HT1080 (cell line): ENCODE measurements at regions not wholly inside any gene's neighbourhood (a gene's known extent, or its start where the extent isn't known, plus 50 kb on each side); places are given as distances from the start of the nearest gene placed in this dataset.
"Not testable (repeated sequence)": the region's sequence is repeated elsewhere in the genome, so short reads cannot be mapped to it uniquely, and the experiment has no call there.

Experiments used
- DNase-seq: peaks from one replicate; pipeline ENCODE4 v3.0.0-alpha.2; 2015; ENCODE audit warnings: low read depth

DNA sequence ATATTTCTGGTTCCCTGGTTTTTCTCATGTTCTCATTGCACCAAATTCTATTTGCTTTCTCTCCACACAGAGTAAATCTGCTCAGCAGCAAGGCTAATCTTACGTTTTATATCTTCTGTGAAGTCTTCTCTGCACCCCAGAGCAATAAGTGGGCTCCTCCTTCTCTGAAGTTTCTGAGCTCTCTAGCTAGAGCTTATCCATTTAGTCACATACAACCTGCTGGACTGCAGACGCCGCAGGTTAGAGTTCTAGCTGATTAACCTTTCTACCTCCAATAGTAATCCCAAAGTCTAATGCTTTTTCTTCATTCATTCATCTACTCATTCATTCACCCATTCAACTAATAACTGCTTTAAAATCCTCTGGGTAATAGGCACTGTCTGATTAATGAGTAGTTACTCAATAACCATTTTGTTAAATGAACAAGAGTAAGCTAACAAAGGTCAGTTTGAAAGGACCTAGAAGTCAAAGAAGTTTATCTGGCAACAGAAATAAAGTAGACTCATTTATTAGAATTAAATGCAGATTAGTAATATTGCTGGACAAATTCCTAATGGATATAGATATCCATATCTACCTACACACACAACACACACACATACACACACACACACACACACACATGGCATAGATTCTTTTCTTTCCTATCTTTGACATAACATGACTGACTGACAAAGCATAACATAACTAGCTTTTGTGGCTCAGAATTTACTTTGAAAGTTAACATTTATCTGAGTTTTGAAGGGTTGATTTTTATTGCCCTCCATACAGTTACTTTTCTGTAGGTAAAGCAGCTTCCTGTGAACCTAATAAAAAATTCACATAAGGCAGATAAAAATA is 984.6 kb upstream of the SEMA6A start:
- DNase-seq, result no peak

DNA sequence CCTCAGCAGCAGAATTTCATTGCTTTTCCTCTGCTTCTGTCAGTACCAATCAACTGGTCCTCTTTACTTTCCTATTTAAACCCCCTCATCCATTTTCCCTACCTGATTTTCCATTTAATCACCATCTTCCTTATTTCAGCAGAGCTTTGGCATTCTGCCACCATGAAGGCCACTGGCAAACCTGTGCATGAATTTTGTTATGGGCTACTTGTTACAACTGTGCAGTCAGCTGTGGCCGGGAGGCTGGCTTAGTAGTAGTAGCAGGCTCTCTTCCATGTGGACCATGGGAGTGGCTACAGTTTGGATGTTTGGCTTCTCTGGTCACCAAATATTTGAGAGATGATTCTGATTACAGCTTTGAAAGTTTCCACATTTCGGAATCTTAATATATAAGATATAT is 976.6 kb upstream of the SEMA6A start:
- DNase-seq, result no peak

DNA sequence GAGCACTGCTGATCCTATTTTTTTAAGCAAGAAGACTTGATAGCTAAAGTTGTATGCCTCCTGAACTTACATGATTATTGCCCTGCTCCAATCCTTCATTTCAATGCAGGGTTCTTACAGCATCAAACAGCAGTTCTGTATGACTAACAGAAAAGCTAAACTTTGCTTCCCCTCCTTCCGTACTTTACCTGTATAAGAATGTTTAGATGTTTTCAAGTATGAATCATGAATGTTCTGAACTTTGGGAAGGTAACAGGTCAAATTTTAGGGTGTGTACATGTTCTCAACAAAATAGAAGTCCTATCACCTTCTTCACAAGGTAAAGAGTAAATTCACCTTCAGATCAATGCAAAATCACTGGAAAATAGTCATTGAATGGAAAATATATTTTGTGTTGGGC is 972.6 kb upstream of the SEMA6A start:
- no peak for DNase-seq

DNA sequence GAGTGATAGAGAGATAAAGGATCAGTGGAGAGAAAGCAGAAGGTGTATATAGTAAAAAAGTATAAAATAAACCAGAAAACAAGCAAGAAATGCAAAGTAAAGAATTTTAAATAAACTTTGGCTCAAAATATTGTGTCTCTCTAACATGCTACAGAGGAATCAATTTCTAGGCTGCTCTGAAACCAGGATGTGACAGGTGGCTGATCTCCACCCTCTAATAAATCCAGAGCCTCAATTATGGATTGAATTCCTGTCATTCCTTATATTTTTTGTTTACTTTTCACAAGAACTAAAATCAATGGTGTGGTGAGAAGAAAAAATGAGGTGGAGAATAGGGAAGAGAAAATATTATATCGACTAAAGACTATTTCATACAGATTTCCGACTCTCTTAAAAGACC is 965.1 kb upstream of the SEMA6A start:
- no peak for DNase-seq

DNA sequence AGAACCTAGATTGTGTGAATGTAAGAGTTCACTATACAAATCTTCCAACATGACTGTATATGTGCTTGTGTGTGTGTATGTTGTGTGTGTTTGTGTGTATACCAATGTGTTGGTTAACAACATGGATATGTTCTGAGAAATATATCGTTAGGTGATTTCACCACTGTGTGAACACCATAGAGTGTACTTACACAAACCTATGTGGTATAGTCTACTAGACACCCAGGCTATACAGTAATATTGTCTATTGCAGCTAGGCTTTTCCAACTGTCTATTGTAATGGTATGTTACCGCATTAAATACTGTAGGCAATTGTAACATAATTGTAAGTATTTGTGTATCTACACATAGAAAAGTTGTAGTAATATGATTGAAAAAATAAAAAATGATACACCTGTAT is 959.2 kb upstream of the SEMA6A start:
- DNase-seq, result no peak

DNA sequence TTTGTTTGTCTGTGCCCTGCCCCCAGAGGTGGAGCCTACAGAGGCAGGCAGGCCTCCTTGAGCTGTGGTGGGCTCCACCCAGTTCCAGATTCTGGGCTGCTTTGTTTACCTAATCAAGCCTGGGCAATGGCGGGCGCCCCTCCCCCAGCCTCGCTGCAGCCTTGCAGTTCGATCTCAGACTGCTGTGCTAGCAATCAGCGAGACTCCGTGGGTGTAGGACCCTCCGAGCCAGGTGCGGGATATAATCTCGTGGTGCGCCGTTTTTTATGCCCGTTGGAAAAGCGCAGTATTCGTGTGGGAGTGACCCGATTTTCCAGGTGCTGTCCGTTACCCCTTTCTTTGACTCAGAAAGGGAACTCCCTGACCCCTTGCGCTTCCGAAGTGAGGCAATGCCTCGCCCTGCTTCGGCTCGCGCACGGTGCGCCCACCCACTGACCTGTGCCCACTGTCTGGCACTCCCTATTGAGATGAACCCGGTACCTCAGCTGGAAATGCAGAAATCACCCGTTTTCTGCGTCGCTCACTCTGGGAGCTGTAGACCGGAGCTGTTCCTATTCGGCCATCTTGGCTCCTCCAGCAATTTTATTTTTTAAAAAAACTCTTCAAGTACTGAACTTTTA is 958.5 kb upstream of the SEMA6A start:
- not testable (repeated sequence) for DNase-seq

DNA sequence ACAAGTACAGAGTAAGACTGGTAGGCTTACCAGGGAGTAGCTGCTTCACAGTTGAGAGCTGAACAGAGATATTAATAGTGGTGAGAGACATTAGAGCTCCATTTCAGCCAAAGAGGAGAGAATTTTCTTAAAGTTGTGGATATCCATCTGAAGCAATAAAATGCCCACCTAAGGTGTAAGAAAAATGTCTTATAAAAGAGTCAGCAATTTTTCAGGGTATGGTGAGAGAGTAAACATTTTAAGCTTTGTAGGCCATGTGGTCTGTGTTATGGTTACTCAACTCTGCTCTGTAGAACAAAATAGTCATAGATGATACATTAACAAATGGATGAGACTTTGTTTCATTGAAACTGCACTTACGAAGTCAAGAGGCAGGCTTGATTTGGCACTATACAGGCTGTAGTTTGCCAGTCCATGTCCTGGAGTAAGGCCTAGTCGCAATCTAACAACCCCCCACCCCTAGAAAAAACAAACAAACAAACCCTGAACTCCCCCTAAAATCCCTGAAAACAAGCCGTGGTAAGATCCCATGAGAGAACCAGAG is 945.4 kb upstream of the SEMA6A start:
- no peak for DNase-seq

DNA sequence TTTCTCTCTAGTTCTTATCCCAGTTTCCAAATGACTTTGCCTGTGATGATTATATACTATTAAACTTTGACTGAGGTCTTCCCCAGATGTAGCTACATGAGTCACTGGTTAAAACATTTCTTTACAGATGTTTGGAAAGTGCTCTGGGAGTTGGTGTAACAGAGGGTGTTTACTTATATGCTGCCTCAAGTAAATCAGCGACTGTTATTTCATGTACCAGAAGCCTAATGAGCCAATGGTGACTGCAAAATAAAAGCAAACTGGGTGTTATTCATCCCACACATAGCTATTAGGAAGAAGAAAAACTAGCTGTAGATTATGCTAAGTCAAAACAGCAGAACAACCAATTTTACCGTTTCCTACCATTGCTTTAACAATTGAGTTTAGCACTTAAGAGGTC is 929.7 kb upstream of the SEMA6A start:
- DNase-seq, result no peak

DNA sequence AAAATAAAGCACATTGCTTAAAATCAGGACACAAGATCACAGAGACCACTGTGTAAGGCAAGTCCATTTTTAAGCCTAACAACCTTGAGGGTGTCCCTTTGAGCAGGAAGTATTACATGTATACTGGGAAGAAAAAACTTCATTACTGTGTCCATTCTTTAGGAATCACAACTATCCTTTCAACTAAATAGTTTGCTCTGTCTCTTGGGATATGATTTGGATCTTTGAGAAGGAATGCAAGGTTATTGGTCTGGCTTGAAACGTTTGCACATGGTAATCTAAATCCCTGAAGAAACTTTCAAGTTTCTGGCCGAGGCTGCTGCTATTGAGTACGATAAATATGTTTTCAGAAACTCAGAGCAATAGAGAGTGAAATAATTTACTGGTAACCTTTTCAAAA is 923.0 kb upstream of the SEMA6A start:
- no peak for DNase-seq

DNA sequence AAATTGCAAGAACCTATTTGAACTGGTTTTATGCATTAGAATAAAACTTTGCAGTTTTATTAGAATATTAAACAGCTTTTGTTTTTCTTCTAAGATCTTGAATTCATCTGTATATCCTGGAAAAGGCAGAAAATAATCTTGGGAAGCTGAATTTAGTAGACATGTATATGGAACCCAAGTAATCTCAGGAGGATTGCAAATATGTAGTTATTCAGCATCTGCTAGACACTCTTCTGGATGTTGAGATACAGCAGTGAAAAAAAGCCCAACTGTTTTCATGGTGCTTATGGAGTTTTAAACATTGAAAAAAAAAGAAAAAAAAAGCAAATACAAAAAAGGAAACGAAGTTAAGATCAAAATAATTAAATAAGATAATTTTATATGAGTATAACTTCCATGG is 922.2 kb upstream of the SEMA6A start:
- no peak for DNase-seq

DNA sequence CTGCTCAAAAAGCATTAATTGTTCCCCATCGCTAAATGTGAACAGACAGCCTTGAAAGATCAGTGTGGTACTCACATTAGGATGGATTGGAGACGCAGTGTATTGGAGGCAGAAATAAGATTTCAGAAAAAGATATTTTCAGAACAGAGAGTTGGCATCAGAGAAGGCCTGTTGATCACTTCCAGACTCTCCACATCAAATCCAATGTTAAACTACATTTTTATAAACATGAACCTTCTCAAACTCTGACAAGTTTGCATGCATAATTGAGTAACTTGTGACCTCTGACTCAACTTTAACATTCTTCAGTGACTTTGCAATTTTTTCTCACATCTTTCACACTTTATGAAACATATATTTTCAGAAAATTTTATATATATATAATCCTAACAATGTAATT is 919.6 kb upstream of the SEMA6A start:
- no peak for DNase-seq

DNA sequence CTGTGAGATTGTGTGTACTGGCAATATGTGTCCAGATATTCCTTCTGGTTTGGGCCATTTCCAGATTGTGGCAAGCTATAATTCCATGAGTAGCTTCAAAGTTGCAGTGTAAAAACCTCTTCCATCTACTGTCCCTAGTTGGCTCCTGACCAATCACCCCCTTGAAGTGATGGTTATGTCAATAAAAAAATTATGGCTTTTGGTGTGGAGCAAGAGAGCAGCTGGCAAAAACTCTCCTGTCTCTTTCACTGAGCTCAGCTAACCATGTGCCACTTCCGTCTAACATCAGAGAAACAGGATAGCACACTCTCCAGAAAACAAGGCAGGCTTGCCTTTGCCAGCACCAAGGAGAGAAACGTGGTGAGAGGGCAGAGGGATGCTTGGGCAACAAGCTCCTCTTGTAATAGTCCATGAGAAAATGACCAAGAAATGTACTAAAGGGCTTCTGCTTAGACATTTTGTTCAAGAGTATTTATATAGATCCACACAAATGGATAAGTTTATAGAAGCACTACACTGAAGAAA is 914.4 kb upstream of the SEMA6A start:
- no peak for DNase-seq

DNA sequence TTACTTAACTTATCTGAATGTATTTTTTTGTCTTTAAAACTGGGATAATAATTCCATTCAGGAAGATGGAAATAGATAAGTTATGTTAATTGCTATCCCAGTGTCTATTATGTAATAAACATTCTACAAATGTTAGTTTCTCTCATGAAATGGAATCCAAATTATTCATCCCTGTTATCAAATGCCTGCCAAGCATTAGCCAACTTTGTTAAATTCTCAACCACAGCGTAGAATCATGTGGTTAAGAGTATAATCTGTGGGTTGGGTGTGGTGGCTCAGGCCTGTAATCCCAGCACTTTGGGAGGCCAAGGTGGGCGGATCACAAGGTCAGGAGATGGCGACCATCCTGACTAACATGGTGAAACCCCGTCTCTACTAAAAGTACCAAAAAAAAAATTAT is 912.9 kb upstream of the SEMA6A start:
- DNase-seq, result no peak

DNA sequence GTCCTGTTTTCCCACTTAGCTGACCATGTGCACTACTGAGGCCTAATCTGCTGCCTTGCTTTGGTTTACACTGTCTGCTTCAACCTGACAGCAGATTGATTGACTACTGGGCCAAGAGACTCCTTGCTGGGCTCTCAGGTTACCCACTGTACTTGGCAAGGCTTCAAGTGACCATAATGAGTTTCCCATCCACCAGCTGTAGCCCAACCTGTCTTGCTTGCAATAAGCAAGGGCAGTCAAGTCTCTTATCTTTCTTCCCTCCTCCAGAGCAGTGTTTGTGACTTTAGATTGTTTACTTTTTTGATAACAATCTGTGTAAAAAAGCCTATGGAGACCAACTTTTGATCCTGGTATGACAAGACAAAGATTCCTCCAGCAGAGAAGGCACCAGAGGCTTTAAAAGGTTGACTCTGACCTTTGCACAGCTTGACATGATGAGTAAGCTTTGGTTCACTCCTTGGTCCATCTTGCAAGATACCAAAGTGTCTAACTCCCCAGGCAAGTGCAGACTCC is 912.3 kb upstream of the SEMA6A start:
- no peak for DNase-seq

DNA sequence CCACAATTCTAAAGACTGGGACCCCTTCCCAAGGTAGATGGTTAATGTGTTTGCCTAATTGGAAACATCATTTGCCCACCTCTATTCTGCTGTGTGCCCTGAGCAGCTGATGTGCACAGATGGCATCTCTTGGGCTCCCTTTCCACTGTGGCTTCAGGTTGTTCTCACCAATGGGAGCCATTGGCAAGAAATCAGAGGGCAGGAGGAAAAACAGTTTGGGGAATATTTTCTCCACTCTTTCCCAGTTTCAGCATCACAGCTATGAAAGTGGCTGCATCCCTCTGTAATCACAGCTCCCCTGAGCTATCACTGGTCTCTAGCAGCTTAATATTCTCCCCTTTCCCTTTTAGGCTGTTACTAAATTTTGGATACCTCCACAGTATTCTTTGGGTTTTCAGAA is 911.6 kb upstream of the SEMA6A start:
- no peak for DNase-seq

DNA sequence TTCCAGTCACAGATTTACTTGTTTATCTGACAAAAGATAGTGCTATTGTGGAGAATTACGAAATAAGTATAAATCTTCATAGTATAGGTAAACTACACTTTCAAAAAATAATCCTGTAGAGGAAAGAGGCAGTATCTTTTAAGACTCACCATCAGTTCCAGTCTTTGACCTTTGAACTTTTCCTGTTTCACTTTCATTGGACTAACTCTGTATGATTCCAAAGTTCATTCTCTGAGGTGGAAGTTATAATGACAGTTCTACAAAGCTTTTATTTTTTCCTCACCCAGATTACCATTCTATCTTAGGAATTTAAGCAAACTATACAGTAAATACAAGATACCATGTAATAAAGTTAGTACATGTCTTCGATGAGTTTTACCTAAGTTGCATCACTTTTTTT is 901.3 kb upstream of the SEMA6A start:
- DNase-seq, result no peak

DNA sequence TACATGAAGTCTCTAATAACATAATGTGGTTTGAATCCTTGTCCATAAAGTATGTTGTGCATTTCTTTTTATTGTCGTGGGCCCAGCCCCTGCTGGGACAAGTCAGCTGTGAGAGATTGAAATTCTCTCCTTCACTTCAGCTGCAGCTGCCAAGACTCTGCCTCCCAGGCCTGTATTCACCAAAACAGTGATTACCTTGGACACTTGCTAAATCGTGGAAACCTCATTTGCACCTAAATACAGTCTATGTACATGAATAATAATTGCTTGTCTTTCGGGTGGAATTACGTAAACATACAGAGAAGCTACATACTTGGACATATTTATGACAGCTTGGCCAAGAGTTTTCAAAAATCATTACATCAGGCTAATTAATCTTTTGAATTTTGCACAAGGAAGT is 898.5 kb upstream of the SEMA6A start:
- DNase-seq, result no peak

DNA sequence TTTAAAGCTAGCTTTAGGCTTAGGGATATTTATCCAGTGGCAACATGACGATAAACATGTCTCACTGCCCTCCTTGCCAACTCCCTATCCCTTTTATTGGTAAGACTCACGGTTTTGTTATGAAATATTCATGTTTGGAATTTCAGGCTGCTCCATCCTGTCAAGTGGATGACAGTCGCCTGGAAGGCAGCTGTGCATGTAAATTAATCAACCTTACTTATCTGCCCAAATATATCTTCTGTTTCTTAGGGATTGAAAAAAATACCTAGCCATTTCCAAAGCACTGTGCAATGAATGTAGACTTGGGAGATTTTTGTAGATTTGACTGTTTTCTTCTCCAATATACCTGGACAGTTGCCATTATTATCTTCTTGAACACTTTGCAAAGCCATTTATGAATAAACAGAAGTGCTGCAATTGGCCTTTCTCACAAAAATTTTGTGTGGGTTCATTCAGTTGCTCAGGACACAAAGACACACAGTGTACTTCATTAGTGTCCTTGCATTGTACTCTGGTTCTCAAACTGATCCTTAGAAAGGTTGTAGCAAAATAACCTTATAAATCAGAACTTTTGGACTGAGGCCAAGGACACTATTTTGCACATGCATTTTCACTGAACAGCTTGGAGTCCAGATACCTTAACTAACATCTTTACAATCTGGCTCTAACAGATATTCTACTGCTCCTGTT is 889.4 kb upstream of the SEMA6A start:
- DNase-seq, result no peak

DNA sequence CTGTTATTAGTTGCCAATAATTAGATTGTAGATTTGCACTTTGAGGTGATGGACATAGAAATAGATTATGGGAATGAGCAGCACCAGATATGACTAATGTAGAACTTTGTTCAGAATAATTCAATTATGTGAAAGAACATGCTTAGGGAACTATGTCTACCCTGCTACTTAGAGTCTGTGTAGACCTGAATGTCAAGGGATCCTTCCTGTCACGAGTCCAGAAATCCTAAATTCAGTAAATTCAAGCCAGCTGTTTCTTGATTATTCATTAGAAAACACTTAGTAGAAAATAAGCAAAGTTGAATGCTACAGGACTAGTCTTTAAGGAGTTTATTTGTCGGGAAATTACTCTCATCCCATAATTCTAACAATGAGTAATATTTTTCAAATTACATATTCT is 887.3 kb upstream of the SEMA6A start:
- DNase-seq, result no peak

DNA sequence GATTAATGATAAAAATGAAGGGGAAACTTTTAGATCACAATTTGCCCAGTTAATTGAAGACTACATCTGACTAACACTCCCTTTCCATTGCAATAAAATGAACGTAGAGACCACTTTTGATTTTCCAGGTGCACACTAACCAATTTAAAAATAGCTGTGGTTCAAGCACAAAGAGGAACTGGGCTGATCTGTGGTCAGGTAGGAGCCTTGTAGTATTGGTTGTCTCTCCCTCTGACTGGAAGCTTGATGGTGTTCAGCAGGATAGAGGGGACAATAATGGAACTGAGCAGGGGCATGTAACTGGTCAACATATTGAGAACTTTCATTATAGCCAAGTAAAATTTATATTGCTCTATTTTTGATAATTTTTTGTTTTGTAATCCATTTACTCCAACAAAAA is 886.8 kb upstream of the SEMA6A start:
- DNase-seq, result no peak

DNA sequence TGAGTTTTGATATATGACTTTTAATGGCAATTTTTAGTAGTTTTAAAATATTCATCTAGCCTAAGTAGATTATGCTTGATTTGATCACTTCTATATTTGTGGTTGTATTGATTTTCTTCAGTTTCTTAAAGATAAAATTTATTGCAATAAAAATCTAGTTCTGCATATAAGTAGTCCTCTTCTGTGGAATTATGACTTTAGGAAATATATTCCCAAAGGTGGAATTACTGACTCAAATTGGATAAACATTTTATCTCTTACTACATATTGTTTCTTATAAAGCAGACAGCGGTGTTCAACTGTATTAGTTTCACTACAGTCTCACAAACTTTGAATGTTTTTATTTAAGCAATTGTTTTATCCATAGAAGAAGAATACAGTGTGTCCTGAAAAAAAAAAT is 883.0 kb upstream of the SEMA6A start:
- no peak for DNase-seq

DNA sequence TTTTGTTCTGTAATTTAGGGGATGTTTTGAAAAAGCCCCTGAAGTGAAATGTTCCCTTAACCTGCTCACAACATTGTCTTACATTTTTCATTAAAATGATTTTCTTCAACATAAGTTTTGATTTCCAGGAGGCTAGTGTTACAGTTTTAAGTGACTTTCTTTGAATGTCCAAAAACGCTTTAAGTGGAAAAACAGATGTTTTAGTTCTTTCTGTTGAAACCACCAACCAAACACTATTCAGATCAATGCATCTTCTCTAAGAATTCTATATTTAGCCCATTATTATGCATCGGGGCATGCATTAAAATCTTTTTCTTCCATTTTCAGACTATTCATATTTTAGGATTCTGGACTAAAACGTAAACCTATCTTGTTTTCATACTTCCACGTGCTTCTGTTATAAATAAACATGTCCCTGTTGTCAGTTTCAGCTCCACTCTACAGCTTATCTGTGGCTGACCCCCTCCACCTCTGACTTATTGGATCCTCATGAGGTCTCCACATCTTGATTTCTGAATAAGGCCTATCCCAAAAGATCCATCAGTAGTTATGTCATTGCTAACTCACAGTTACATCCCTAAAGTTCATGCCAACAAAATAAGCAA is 882.3 kb upstream of the SEMA6A start:
- DNase-seq, result no peak
